ENCODE measurements at regions not wholly inside any gene's neighbourhood (a gene's known extent, or its start where the extent isn't known, plus 50 kb on each side); places are given as distances from the start of the nearest gene placed in this dataset.

DNA sequence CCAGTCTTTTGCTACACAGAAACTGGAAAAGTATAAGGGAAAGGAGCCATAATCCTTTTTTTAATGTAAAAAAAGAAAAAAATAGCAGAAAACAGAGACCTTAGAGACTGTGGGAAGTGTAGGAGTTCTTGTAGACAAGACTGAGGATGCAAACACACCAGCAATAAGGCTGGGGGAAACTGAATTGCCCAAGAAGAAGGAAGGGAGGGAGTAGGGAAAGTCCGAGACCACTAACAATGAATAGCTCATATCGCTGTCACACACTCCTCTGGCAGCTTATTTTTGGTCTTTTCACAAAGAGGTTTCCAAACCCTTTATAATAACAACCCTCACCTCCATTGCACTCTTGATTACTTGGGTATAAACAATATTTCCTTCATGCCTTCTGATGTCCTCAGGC lies 952.0 kb downstream of the SLITRK5 start:
- no TSS peak for BruUV-seq (replicated peaks)
- DNase-seq (ENCODE audit: extremely low read depth in 1 of 4, low spot score in 3 of 4) (no peak), FAIRE-seq (no peak), ATAC-seq (no peak)
- no peaks in the 10 kb centered on the region for H3K9me1 ChIP-seq (ENCODE audit: control insufficient read depth, insufficient read depth, low read length)
- 15% methylated on average over 2 of the region's 2 CpGs for WGBS (ENCODE audit: insufficient coverage, low coverage, missing lambda C conversion rate)
- H2AFZ ChIP-seq (ENCODE audit: low read depth, low read length) = no peak overlapping the region
- H3K79me2 ChIP-seq (ENCODE audit: control insufficient read depth, insufficient read depth, low read length) = no peaks in the 10 kb centered on the region
- no peaks in the 10 kb centered on the region for H3K36me3 ChIP-seq (ENCODE audit: control insufficient read depth, insufficient read depth, low read length)
- intact Hi-C loops (cut with micrococcal nuclease) = no loop called here
- no peak overlapping the region for H3K9ac ChIP-seq (ENCODE audit: insufficient read depth in 1 of 2, low read depth in 2 of 2, low read length in 2 of 2)
- ChIA-PET POLR2A (interaction anchor here (1.3 kb wide), 1 partner anchor 9 kb away, joined by 3 read pairs; no protein-coding TSS in a partner anchor), CTCF (ENCODE audit: low intra/inter-chr PET ratio) (no interaction called here)
- H3K27ac ChIP-seq (ENCODE audit: extremely low read depth, low read depth, low read length) = no peak overlapping the region
- H3K4me2 ChIP-seq (ENCODE audit: insufficient read depth, low read length) = no peak overlapping the region
- no peak overlapping the region for H3K4me3 ChIP-seq
- no peaks in the 10 kb centered on the region for H4K20me1 ChIP-seq (replicated peaks; ENCODE audit: control insufficient read depth, insufficient read depth, low read length)
- no peaks in the 10 kb centered on the region for H3K27me3 ChIP-seq (ENCODE audit: control insufficient read depth in 2 of 2, insufficient read depth in 2 of 2, low read length in 2 of 2)
- in situ Hi-C loops (cut with MboI) = no loop called here
- TF ChIP-seq ZNF830 (CRISPR knock-in tag; IDR thresholded peaks at IDR 0.05) = no peak
- no peak for TF ChIP-seq MCM7 (IDR thresholded peaks at IDR 0.05)
- no peak for TF ChIP-seq SMARCA5 (IDR thresholded peaks at IDR 0.05)
- no peak for TF ChIP-seq THRAP3 (IDR thresholded peaks at IDR 0.05; ENCODE audit: borderline replicate concordance)
- TF ChIP-seq MTA1 (IDR thresholded peaks at IDR 0.05; ENCODE audit: borderline replicate concordance) = no peak
- no peak for TF ChIP-seq XRCC4 (IDR thresholded peaks at IDR 0.05; ENCODE audit: extremely low read depth, insufficient read depth, insufficient read length)
- TF ChIP-seq, protein P1, sequence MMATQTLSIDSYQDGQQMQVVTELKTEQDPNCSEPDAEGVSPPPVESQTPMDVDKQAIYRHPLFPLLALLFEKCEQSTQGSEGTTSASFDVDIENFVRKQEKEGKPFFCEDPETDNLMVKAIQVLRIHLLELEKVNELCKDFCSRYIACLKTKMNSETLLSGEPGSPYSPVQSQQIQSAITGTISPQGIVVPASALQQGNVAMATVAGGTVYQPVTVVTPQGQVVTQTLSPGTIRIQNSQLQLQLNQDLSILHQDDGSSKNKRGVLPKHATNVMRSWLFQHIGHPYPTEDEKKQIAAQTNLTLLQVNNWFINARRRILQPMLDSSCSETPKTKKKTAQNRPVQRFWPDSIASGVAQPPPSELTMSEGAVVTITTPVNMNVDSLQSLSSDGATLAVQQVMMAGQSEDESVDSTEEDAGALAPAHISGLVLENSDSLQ (IDR thresholded peaks at IDR 0.05) = no peak
- TF ChIP-seq RBM34 (IDR thresholded peaks at IDR 0.05; ENCODE audit: borderline replicate concordance, insufficient read depth, low read length) = no peak
- no peak for TF ChIP-seq ZNF583 (CRISPR knock-in tag; IDR thresholded peaks at IDR 0.05)
- TF ChIP-seq RCOR1 (IDR thresholded peaks at IDR 0.05; ENCODE audit: borderline replicate concordance in 1 of 2, low read depth in 2 of 2, low read length in 2 of 2) = no peak
- H3K4me1 ChIP-seq (replicated peaks in 1 of 2; ENCODE audit: control insufficient read depth in 2 of 2, insufficient read depth in 2 of 2, low read length in 2 of 2) = no peaks in the 10 kb centered on the region
- H3K9me3 ChIP-seq (replicated peaks; ENCODE audit: control insufficient read depth, insufficient read depth, low read depth, low read length) = no peaks in the 10 kb centered on the region

Data from K562 (cell line).